HG02610 (cell line): ENCODE measurements at regions not wholly inside any gene's neighbourhood (a gene's known extent, or its start where the extent isn't known, plus 50 kb on each side); places are given as distances from the start of the nearest gene placed in this dataset.

ENCODE experiments used
- ATAC-seq: cut with Tn5 transposase; IDR thresholded peaks from one replicate; pipeline ENCODE4 v1.9.1; 2021; ENCODE audit warnings: mild to moderate bottlenecking, moderate library complexity; ENCODE audit not compliant: unreplicated experiment

GRCh38 chr13:40160618-40161350 is 505.3 kb downstream of the COG6 start:
- ATAC-seq = no peak

- no peak for ATAC-seq
These were observed 505.1 kb downstream of the FOXO1 start for GRCh38 chr13:40161351-40161810.

GRCh38 chr13:40161931-40162330 is 504.5 kb downstream of the FOXO1 start:
- no peak for ATAC-seq

- no peak for ATAC-seq
These were observed 503.1 kb downstream of the FOXO1 start for GRCh38 chr13:40163066-40164000.

- no peak for ATAC-seq
These were observed 502.3 kb downstream of the FOXO1 start for GRCh38 chr13:40164133-40164532.

GRCh38 chr13:40165316-40165932 is 501.0 kb downstream of the FOXO1 start:
- ATAC-seq = no peak

GRCh38 chr13:40167327-40167726 is 499.1 kb downstream of the FOXO1 start:
- ATAC-seq = no peak

GRCh38 chr13:40168425-40169166 is 497.8 kb downstream of the FOXO1 start:
- no peak for ATAC-seq

- no peak for ATAC-seq
These were observed 497.0 kb downstream of the FOXO1 start for GRCh38 chr13:40169476-40169875.

- no peak for ATAC-seq
These were observed 496.4 kb downstream of the FOXO1 start for GRCh38 chr13:40170091-40170490.

GRCh38 chr13:40170982-40171381 is 495.5 kb downstream of the FOXO1 start:
- ATAC-seq = no peak

GRCh38 chr13:40171566-40171965 is 494.9 kb downstream of the FOXO1 start:
- no peak for ATAC-seq

- ATAC-seq = no peak
These were observed 494.3 kb downstream of the FOXO1 start for GRCh38 chr13:40172149-40172591.

GRCh38 chr13:40172878-40173277 is 493.6 kb downstream of the FOXO1 start:
- no peak for ATAC-seq

- no peak for ATAC-seq
These were observed 490.8 kb downstream of the FOXO1 start for GRCh38 chr13:40175639-40176038.

GRCh38 chr13:40176242-40176641 is 490.2 kb downstream of the FOXO1 start:
- no peak for ATAC-seq

- ATAC-seq = no peak
These were observed 488.3 kb downstream of the FOXO1 start for GRCh38 chr13:40178130-40178529.

- ATAC-seq = no peak
These were observed 486.8 kb downstream of the FOXO1 start for GRCh38 chr13:40179445-40180281.

- no peak for ATAC-seq
These were observed 485.7 kb downstream of the FOXO1 start for GRCh38 chr13:40180776-40181175.
